Adrenal gland (tissue), 9 donors: ENCODE measurements at regions not wholly inside any gene's neighbourhood (a gene's known extent, or its start where the extent isn't known, plus 50 kb on each side); places are given as distances from the start of the nearest gene placed in this dataset.

ENCODE experiments used
- DNase-seq, 7 donors: peaks; one replicate each; pipeline ENCODE4 v3.0.0-alpha.2; 2019 to 2020
- H3K27ac ChIP-seq, 5 donors: fragments of 200-600 bp; sonication (generic) in 4 of 5; 1 replicate in 3 of 5; 2 replicates in 2 of 5; pipeline versions ENCODE4 v1.5.1 to v1.8.0; 2016 to 2020; ENCODE audit warnings: mild to moderate bottlenecking in 1 of 5
- H3K27me3 ChIP-seq: fragments of 200-600 bp; 2 replicates; pipeline ENCODE4 v1.8.0; 2021
- H3K36me3 ChIP-seq, 2 donors: fragments of 200-600 bp; replicated peaks in 1 of 2; 1 replicate in 1 of 2; 2 replicates in 1 of 2; pipeline versions ENCODE4 v1.5.1 to v1.8.0; 2018 to 2022
- H3K4me1 ChIP-seq, 2 donors: fragments of 200-600 bp; replicated peaks in 1 of 2; 1 replicate in 1 of 2; 2 replicates in 1 of 2; pipeline versions ENCODE4 v1.5.1 to v1.8.0; 2018 to 2021
- H3K4me3 ChIP-seq, 4 donors: fragments of 200-600 bp; sonication (generic) in 3 of 4; one replicate each; pipeline ENCODE4 v1.5.1; 2016 to 2018
- H3K9me3 ChIP-seq, 3 donors: fragments of 200-600 bp; sonication (generic) in 1 of 3; replicated peaks in 1 of 3; 1 replicate in 2 of 3; 2 replicates in 1 of 3; pipeline versions ENCODE4 v1.5.1 to v1.8.0; 2016 to 2021
- CTCF ChIP-seq, 6 experiments: fragments of 450-650 bp in 4 of 6; fragments of 200-600 bp in 2 of 6; sonication (generic) in 1 of 6; IDR thresholded peaks; 1 replicate in 5 of 6; 2 replicates in 1 of 6; pipeline versions ENCODE4 v1.5.1 to v1.8.0; 2016 to 2021; ENCODE audit warnings: antibody characterized with exemption in 6 of 6, mild to moderate bottlenecking in 2 of 6, moderate library complexity in 1 of 6
- POLR2A ChIP-seq, 2 donors: fragments of 450-650 bp; IDR thresholded peaks; one replicate each; pipeline ENCODE4 v1.6.1; 2017; ENCODE audit warnings: antibody characterized with exemption in 2 of 2, mild to moderate bottlenecking in 2 of 2, moderate library complexity in 1 of 2
- WGBS, 4 donors: extraction: QIAGEN DNeasy Blood & Tissue Kit in 2 of 4; methylation state at CpG; one replicate each; pipeline versions ENCODE4 v1.1.5 to v1.1.7; 2013 to 2017; 5-methylcytosine and 5-hydroxymethylcytosine counted together
- intact Hi-C, 2 donors: fragments of 100-400 bp; cut with DNase I; formaldehyde crosslinking; loops; one replicate each; pipeline versions ENCODE4 v1.14.1 to v1.15.0; 2022 to 2023
- donor health status: healthy with polysubstance abuse.
- donor health status: Bipolar disorder and iron deficiency.
- donor health status: DM: yes; HTN: yes; CAD: no.
- donor health status: DM: no; HTN: no; CAD: no.
- donor health status: DM: no; HTN: no; CAD: no.

GRCh38 chr1:193539731-193540459, 353.5 kb upstream of the B3GALT2 start:
- Histone ChIP-seq H3K36me3 (no peaks in the 10 kb centered on the region), H3K4me3 (no peak overlapping the region), H3K4me1 (no peaks in the 10 kb centered on the region), H3K9me3 (no peaks in the 10 kb centered on the region), H3K27me3 (no peaks in the 10 kb centered on the region), H3K27ac (no peak overlapping the region)
- WGBS, 4 donors = 87 to 91% (median 89%) methylated on average over 7 of the region's 7 CpGs
- DNase-seq = no peak
- no peak for TF ChIP-seq CTCF (IDR thresholded peaks at IDR 0.05)
- TF ChIP-seq POLR2A (IDR thresholded peaks at IDR 0.05) = no peak
- intact Hi-C loops = no loop called here

GRCh38 chr1:193538680-193539079, 352.3 kb upstream of the B3GALT2 start:
- no peak for DNase-seq
- no peak overlapping the region for H3K27ac ChIP-seq
- H3K4me1 ChIP-seq = no peaks in the 10 kb centered on the region
- TF ChIP-seq POLR2A (IDR thresholded peaks at IDR 0.05) (no peak), CTCF (IDR thresholded peaks at IDR 0.05) (no peak)
- intact Hi-C loops = no loop called here
- no peaks in the 10 kb centered on the region for H3K36me3 ChIP-seq
- no peaks in the 10 kb centered on the region for H3K27me3 ChIP-seq
- no peaks in the 10 kb centered on the region for H3K9me3 ChIP-seq
- no peak overlapping the region for H3K4me3 ChIP-seq
- 83 to 94% (median 94%) methylated on average over 6 of the region's 6 CpGs for WGBS, 4 donors

- no peaks in the 10 kb centered on the region for H3K4me1 ChIP-seq
- no peaks in the 10 kb centered on the region for H3K36me3 ChIP-seq
- intact Hi-C loops = no loop called here
- H3K27me3 ChIP-seq = no peaks in the 10 kb centered on the region
- 74 to 86% (median 80%) methylated on average over 2 of the region's 2 CpGs for WGBS, 4 donors
- H3K4me3 ChIP-seq = peak overlapping the region in 1 of 4 donors; percentile 7
- no peaks in the 10 kb centered on the region for H3K9me3 ChIP-seq
- no peak overlapping the region for H3K27ac ChIP-seq
- DNase-seq = no peak
- TF ChIP-seq CTCF (IDR thresholded peaks at IDR 0.05) (no peak), POLR2A (IDR thresholded peaks at IDR 0.05) (no peak)
Observed at GRCh38 chr1:193538003-193538354, 351.6 kb upstream of the B3GALT2 start.

- intact Hi-C loops = no loop called here
- WGBS, 4 donors = 58 to 63% (median 61%) methylated on average over 7 of the region's 7 CpGs
- peak overlapping the region in 1 of 4 donors; percentile 7 for H3K4me3 ChIP-seq
- no peaks in the 10 kb centered on the region for H3K36me3 ChIP-seq
- DNase-seq = peak in 2 of 7 donors; percentile 13 to 33
- no peaks in the 10 kb centered on the region for H3K4me1 ChIP-seq
- no peak for TF ChIP-seq CTCF (IDR thresholded peaks at IDR 0.05)
- no peak for TF ChIP-seq POLR2A (IDR thresholded peaks at IDR 0.05)
- no peaks in the 10 kb centered on the region for H3K9me3 ChIP-seq
- no peaks in the 10 kb centered on the region for H3K27me3 ChIP-seq
- H3K27ac ChIP-seq = no peak overlapping the region
Observed at GRCh38 chr1:193537266-193538002, 351.0 kb upstream of the B3GALT2 start.
